ENCODE measurements at regions not wholly inside any gene's neighbourhood (a gene's known extent, or its start where the extent isn't known, plus 50 kb on each side); places are given as distances from the start of the nearest gene placed in this dataset.

DNA sequence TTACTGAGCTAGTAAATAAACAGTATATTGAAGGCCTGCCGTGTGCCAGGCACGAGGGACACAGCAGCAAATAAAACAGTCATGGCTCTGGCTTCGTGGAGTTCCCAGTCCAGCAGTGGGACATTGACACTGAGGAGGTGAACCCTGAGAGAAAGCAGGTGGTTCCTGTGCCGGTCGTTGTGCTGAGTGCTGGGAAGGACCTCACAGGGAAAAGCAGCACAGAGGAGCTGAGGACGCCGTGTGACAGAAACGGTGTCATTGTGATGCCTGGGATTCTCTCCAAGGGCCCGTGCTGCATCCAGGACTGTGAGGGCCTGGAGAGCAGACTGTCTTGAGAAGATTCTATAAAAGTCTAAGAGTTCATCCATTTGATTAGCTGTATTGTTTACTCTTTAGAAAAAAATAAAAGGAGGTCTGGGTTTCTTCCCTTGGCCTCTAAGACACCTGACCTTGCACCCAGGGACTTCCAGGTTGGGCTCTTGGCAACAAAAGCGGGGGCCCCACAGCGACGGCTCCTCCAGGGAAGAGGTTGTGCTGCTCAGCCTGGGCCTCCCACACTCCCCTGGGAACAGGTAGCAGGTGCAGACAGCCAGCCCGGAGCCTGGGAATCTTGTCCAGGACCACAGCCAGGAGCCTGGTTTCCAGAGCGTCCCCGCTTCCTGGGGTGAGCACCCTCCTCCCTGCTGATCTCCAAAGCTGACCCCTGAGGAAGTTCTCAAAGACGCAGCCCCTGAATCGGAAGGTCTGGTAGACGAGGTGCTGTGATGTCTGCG lies 251.2 kb upstream of the PMEPA1 start:
- Histone ChIP-seq H4K8ac (replicated peaks; ENCODE audit: insufficient read length, low read depth, low read length) (no peak overlapping the region), H2BK120ac (ENCODE audit: low read depth, low read length, poor library complexity, severe bottlenecking) (no peak overlapping the region), H3K27ac (ENCODE audit: insufficient read length, low read depth, low read length) (no peak overlapping the region), H3K56ac (ENCODE audit: insufficient read length, low read depth, low read length) (no peak overlapping the region), H3K14ac (ENCODE audit: insufficient read depth, low read length) (no peak overlapping the region), H3K4me1 (ENCODE audit: insufficient read depth, low read length) (no peaks in the 10 kb centered on the region), H3K9me3 (ENCODE audit: control insufficient read depth, low read depth, low read length) (no peaks in the 10 kb centered on the region), H2BK5ac (ENCODE audit: insufficient read length, low read length) (no peak overlapping the region), H3K79me1 (ENCODE audit: insufficient read depth, low read depth, low read length, poor library complexity, severe bottlenecking) (no peaks in the 10 kb centered on the region), H2AK5ac (ENCODE audit: insufficient read length, low read length) (no peak overlapping the region), H2BK12ac (ENCODE audit: insufficient read length, low read depth, low read length) (no peak overlapping the region), H3K23me2 (ENCODE audit: insufficient read length, low read depth, low read length, poor library complexity, severe bottlenecking) (no peaks in the 10 kb centered on the region), H3T11ph (ENCODE audit: low read length) (no peak overlapping the region), H3K18ac (ENCODE audit: insufficient read length, low read depth, low read length) (no peak overlapping the region), H2BK15ac (ENCODE audit: low read depth, low read length) (no peak overlapping the region), H2BK20ac (ENCODE audit: low read depth, low read length, poor library complexity, severe bottlenecking) (no peak overlapping the region), H3K79me2 (ENCODE audit: insufficient read depth, low read length) (no peaks in the 10 kb centered on the region), H4K91ac (ENCODE audit: insufficient read length, low read depth, low read length) (no peak overlapping the region), H4K5ac (ENCODE audit: insufficient read length, low read depth, low read length) (no peak overlapping the region), H3K4me2 (ENCODE audit: insufficient read depth, insufficient read length, low read length) (no peak overlapping the region), H2AFZ (ENCODE audit: low read length) (no peak overlapping the region), H4K20me1 (ENCODE audit: control insufficient read depth, insufficient read depth, insufficient read length) (no peaks in the 10 kb centered on the region), H3K23ac (ENCODE audit: insufficient read length, low read depth, low read length) (no peak overlapping the region), H3K27me3 (ENCODE audit: insufficient read depth, low read length) (no peaks in the 10 kb centered on the region), H3K4ac (ENCODE audit: low read depth, low read length) (no peak overlapping the region), H3K9ac (ENCODE audit: extremely low read depth, insufficient read length, low read length) (no peak overlapping the region)
- no CpG with 5 or more reads among the region's 19 CpGs for WGBS (ENCODE audit: extremely low coverage, insufficient read length, low lambda C conversion rate)
- Mint-ChIP-seq H3K9me3 (no peaks in the 10 kb centered on the region; a peak in 1 of 5 replicates), H3K4me1 (peaks cover 2 to 9% of the 10 kb centered on the region in 2 experiments; a peak in 3 of 4 replicates), H3K27ac (no peak overlapping the region), H3K36me3 (ENCODE audit: insufficient read depth in 1 of 3, low read depth in 3 of 3) (peaks cover 0 to under 1% (median 0%) of the 10 kb centered on the region in 3 experiments; a peak in 1 of 7 replicates), H3K4me3 (no peak overlapping the region), H3K27me3 (ENCODE audit: low read depth) (peaks cover 9% of the 10 kb centered on the region)
- TF ChIP-seq CTCF (conservative IDR thresholded peaks at IDR 0.05), result no peak
- no peak for DNase-seq
